ENCODE measurements at regions not wholly inside any gene's neighbourhood (a gene's known extent, or its start where the extent isn't known, plus 50 kb on each side); places are given as distances from the start of the nearest gene placed in this dataset.
"Not testable (repeated sequence)": the region's sequence is repeated elsewhere in the genome, so short reads cannot be mapped to it uniquely, and the experiment has no call there.

GRCh38 chr9:42282531-42283178 is 99.2 kb downstream of the SPATA31A6 start:
- H3K23ac ChIP-seq (ENCODE audit: low read depth, low read length, poor library complexity); H3K27me3 ChIP-seq (ENCODE audit: control insufficient read depth in 3 of 3, insufficient read depth in 3 of 3, low read depth in 1 of 3, low read length in 3 of 3); DNase-seq (ENCODE audit: low spot score); H3K4ac ChIP-seq (ENCODE audit: low read length); H3K14ac ChIP-seq (ENCODE audit: low read length); H2BK5ac ChIP-seq (ENCODE audit: low read length); H2AFZ ChIP-seq (ENCODE audit: low read length); H2BK15ac ChIP-seq (ENCODE audit: low read length); H3K9ac ChIP-seq (ENCODE audit: low read depth, low read length, poor library complexity); H4K91ac ChIP-seq (ENCODE audit: low read depth, low read length, poor library complexity); H3K18ac ChIP-seq (ENCODE audit: low read length); H3K27ac ChIP-seq (replicated peaks; ENCODE audit: low read length); H4K8ac ChIP-seq (ENCODE audit: low read depth, low read length); H3K36me3 ChIP-seq (replicated peaks in 1 of 2; ENCODE audit: control insufficient read depth in 2 of 2, insufficient read depth in 2 of 2, low read length in 2 of 2); H2BK120ac ChIP-seq (ENCODE audit: low read depth, low read length); H3K4me1 ChIP-seq (ENCODE audit: control insufficient read depth in 2 of 2, insufficient read depth in 1 of 2, low read depth in 1 of 2, low read length in 2 of 2); H3K9me3 ChIP-seq (replicated peaks in 1 of 2; ENCODE audit: control insufficient read depth in 2 of 2, insufficient read depth in 1 of 2, low read depth in 1 of 2, low read length in 2 of 2); H3K79me1 ChIP-seq (ENCODE audit: low read depth, low read length); H3K4me2 ChIP-seq (ENCODE audit: insufficient read depth, low read length, poor library complexity, severe bottlenecking); H3K4me3 ChIP-seq (ENCODE audit: low read length in 2 of 2); H2AK5ac ChIP-seq (ENCODE audit: low read depth, low read length); H2BK12ac ChIP-seq (ENCODE audit: low read length): not testable (repeated sequence)
- no CpG with 5 or more reads among the region's 7 CpGs for WGBS, 2 donors (ENCODE audit: extremely low coverage in 2 of 2, insufficient read length in 2 of 2, insufficient replicate concordance in 1 of 2)

- not testable (repeated sequence) for H2BK5ac ChIP-seq (ENCODE audit: low read length); H3K4me3 ChIP-seq (ENCODE audit: low read length in 2 of 2); H4K8ac ChIP-seq (ENCODE audit: low read depth, low read length); H3K79me1 ChIP-seq (ENCODE audit: low read depth, low read length); H2BK15ac ChIP-seq (ENCODE audit: low read length); H3K23ac ChIP-seq (ENCODE audit: low read depth, low read length, poor library complexity); H2AK5ac ChIP-seq (ENCODE audit: low read depth, low read length); H3K9me3 ChIP-seq (replicated peaks in 1 of 2; ENCODE audit: control insufficient read depth in 2 of 2, insufficient read depth in 1 of 2, low read depth in 1 of 2, low read length in 2 of 2); H2BK120ac ChIP-seq (ENCODE audit: low read depth, low read length); H2AFZ ChIP-seq (ENCODE audit: low read length); H3K27me3 ChIP-seq (ENCODE audit: control insufficient read depth in 3 of 3, insufficient read depth in 3 of 3, low read depth in 1 of 3, low read length in 3 of 3); H3K18ac ChIP-seq (ENCODE audit: low read length); H3K4me2 ChIP-seq (ENCODE audit: insufficient read depth, low read length, poor library complexity, severe bottlenecking); H2BK12ac ChIP-seq (ENCODE audit: low read length); H3K36me3 ChIP-seq (replicated peaks in 1 of 2; ENCODE audit: control insufficient read depth in 2 of 2, insufficient read depth in 2 of 2, low read length in 2 of 2); H3K4me1 ChIP-seq (ENCODE audit: control insufficient read depth in 2 of 2, insufficient read depth in 1 of 2, low read depth in 1 of 2, low read length in 2 of 2); H3K27ac ChIP-seq (replicated peaks; ENCODE audit: low read length); H3K9ac ChIP-seq (ENCODE audit: low read depth, low read length, poor library complexity); H3K4ac ChIP-seq (ENCODE audit: low read length); H4K91ac ChIP-seq (ENCODE audit: low read depth, low read length, poor library complexity); DNase-seq (ENCODE audit: low spot score); H3K14ac ChIP-seq (ENCODE audit: low read length)
- WGBS, 2 donors (ENCODE audit: extremely low coverage in 2 of 2, insufficient read length in 2 of 2, insufficient replicate concordance in 1 of 2) = no CpG with 5 or more reads among the region's 2 CpGs
Observed at GRCh38 chr9:42283179-42283543, 99.7 kb downstream of the SPATA31A6 start.

GRCh38 chr9:42286145-42286845 is 102.8 kb downstream of the SPATA31A6 start:
- not testable (repeated sequence) for H3K4me3 ChIP-seq (ENCODE audit: low read length in 2 of 2); H2BK12ac ChIP-seq (ENCODE audit: low read length); H4K91ac ChIP-seq (ENCODE audit: low read depth, low read length, poor library complexity); H3K4me1 ChIP-seq (ENCODE audit: control insufficient read depth in 2 of 2, insufficient read depth in 1 of 2, low read depth in 1 of 2, low read length in 2 of 2); H2BK15ac ChIP-seq (ENCODE audit: low read length); H3K9ac ChIP-seq (ENCODE audit: low read depth, low read length, poor library complexity); H3K14ac ChIP-seq (ENCODE audit: low read length); DNase-seq (ENCODE audit: low spot score); H4K8ac ChIP-seq (ENCODE audit: low read depth, low read length); H3K4me2 ChIP-seq (ENCODE audit: insufficient read depth, low read length, poor library complexity, severe bottlenecking); H3K4ac ChIP-seq (ENCODE audit: low read length); H3K9me3 ChIP-seq (replicated peaks in 1 of 2; ENCODE audit: control insufficient read depth in 2 of 2, insufficient read depth in 1 of 2, low read depth in 1 of 2, low read length in 2 of 2); H3K23ac ChIP-seq (ENCODE audit: low read depth, low read length, poor library complexity); H2AFZ ChIP-seq (ENCODE audit: low read length); H2BK120ac ChIP-seq (ENCODE audit: low read depth, low read length); H3K27ac ChIP-seq (replicated peaks; ENCODE audit: low read length); H3K18ac ChIP-seq (ENCODE audit: low read length); H3K36me3 ChIP-seq (replicated peaks in 1 of 2; ENCODE audit: control insufficient read depth in 2 of 2, insufficient read depth in 2 of 2, low read length in 2 of 2); H2AK5ac ChIP-seq (ENCODE audit: low read depth, low read length); H3K79me1 ChIP-seq (ENCODE audit: low read depth, low read length); H2BK5ac ChIP-seq (ENCODE audit: low read length); H3K27me3 ChIP-seq (ENCODE audit: control insufficient read depth in 3 of 3, insufficient read depth in 3 of 3, low read depth in 1 of 3, low read length in 3 of 3)
- WGBS, 2 donors (ENCODE audit: extremely low coverage in 2 of 2, insufficient read length in 2 of 2, insufficient replicate concordance in 1 of 2) = no CpG with 5 or more reads among the region's 7 CpGs

GRCh38 chr9:42288002-42288864 is 104.8 kb downstream of the SPATA31A6 start:
- not testable (repeated sequence) for H3K18ac ChIP-seq (ENCODE audit: low read length); H3K23ac ChIP-seq (ENCODE audit: low read depth, low read length, poor library complexity); DNase-seq (ENCODE audit: low spot score); H2AFZ ChIP-seq (ENCODE audit: low read length); H4K91ac ChIP-seq (ENCODE audit: low read depth, low read length, poor library complexity); H2BK12ac ChIP-seq (ENCODE audit: low read length); H2BK15ac ChIP-seq (ENCODE audit: low read length); H3K4me3 ChIP-seq (ENCODE audit: low read length in 2 of 2); H3K4ac ChIP-seq (ENCODE audit: low read length); H3K27ac ChIP-seq (replicated peaks; ENCODE audit: low read length); H3K4me2 ChIP-seq (ENCODE audit: insufficient read depth, low read length, poor library complexity, severe bottlenecking); H3K9ac ChIP-seq (ENCODE audit: low read depth, low read length, poor library complexity); H3K9me3 ChIP-seq (replicated peaks in 1 of 2; ENCODE audit: control insufficient read depth in 2 of 2, insufficient read depth in 1 of 2, low read depth in 1 of 2, low read length in 2 of 2); H3K27me3 ChIP-seq (ENCODE audit: control insufficient read depth in 3 of 3, insufficient read depth in 3 of 3, low read depth in 1 of 3, low read length in 3 of 3); H4K8ac ChIP-seq (ENCODE audit: low read depth, low read length); H3K36me3 ChIP-seq (replicated peaks in 1 of 2; ENCODE audit: control insufficient read depth in 2 of 2, insufficient read depth in 2 of 2, low read length in 2 of 2); H3K79me1 ChIP-seq (ENCODE audit: low read depth, low read length); H2BK120ac ChIP-seq (ENCODE audit: low read depth, low read length); H3K4me1 ChIP-seq (ENCODE audit: control insufficient read depth in 2 of 2, insufficient read depth in 1 of 2, low read depth in 1 of 2, low read length in 2 of 2); H2BK5ac ChIP-seq (ENCODE audit: low read length)
- peak overlapping the region; percentile 84 for H3K14ac ChIP-seq (ENCODE audit: low read length)
- WGBS, 2 donors (ENCODE audit: extremely low coverage in 2 of 2, insufficient read length in 2 of 2, insufficient replicate concordance in 1 of 2) = no CpG with 5 or more reads among the region's 51 CpGs
- peak overlapping the region; percentile 92 for H2AK5ac ChIP-seq (ENCODE audit: low read depth, low read length)

Data from neuronal stem cell (in vitro differentiated cells).